LNCaP clone FGC (cell line): ENCODE measurements at regions not wholly inside any gene's neighbourhood (a gene's known extent, or its start where the extent isn't known, plus 50 kb on each side); places are given as distances from the start of the nearest gene placed in this dataset.

Experiments used
- DNase-seq: peaks from one replicate; pipeline ENCODE4 v3.0.0-alpha.2; 2011; ENCODE audit warnings: low read depth
- H3K4me3 ChIP-seq: 2 replicates; pipeline ENCODE4 v1.5.1; 2011; ENCODE audit warnings: mild to moderate bottlenecking, low read depth, low read length, control low read depth
- CTCF ChIP-seq: IDR thresholded peaks from 2 replicates; pipeline ENCODE4 v1.5.1; 2012; ENCODE audit warnings: mild to moderate bottlenecking; ENCODE audit not compliant: control insufficient read depth, insufficient read depth; ENCODE audit errors: extremely low read depth

GRCh38 chr5:96516631-96517071 is 83.6 kb upstream of the PCSK1 start:
- no peak for TF ChIP-seq CTCF
- no peak for DNase-seq
- H3K4me3 ChIP-seq, result no peak overlapping the region

- no peak for DNase-seq
- TF ChIP-seq CTCF, result no peak
These were observed 84.2 kb upstream of the PCSK1 start for GRCh38 chr5:96517295-96517694.

GRCh38 chr5:96520345-96520744 is 87.3 kb upstream of the PCSK1 start:
- no peak for DNase-seq
- no peak for TF ChIP-seq CTCF
- no peak overlapping the region for H3K4me3 ChIP-seq

More at GRCh38 chr5:96517295-96517694, 84.2 kb upstream of the PCSK1 start:
- H3K4me3 ChIP-seq, result no peak overlapping the region

GRCh38 chr5:96522635-96523355 is 89.7 kb upstream of the PCSK1 start:
- TF ChIP-seq CTCF, result no peak
- no peak overlapping the region for H3K4me3 ChIP-seq
- DNase-seq, result no peak

GRCh38 chr5:96527768-96528661 is 95.0 kb upstream of the PCSK1 start:
- TF ChIP-seq CTCF, result no peak
- H3K4me3 ChIP-seq, result no peak overlapping the region
- no peak for DNase-seq

GRCh38 chr5:96528826-96529474 is 95.9 kb upstream of the PCSK1 start:
- no peak for DNase-seq
- no peak for TF ChIP-seq CTCF
- H3K4me3 ChIP-seq, result no peak overlapping the region
